HT-29 (cell line): ENCODE measurements at regions not wholly inside any gene's neighbourhood (a gene's known extent, or its start where the extent isn't known, plus 50 kb on each side); places are given as distances from the start of the nearest gene placed in this dataset.

Experiments
- DNase-seq: peaks from one replicate; pipeline ENCODE4 v3.0.0-alpha.2; 2015; ENCODE audit warnings: low spot score

DNA sequence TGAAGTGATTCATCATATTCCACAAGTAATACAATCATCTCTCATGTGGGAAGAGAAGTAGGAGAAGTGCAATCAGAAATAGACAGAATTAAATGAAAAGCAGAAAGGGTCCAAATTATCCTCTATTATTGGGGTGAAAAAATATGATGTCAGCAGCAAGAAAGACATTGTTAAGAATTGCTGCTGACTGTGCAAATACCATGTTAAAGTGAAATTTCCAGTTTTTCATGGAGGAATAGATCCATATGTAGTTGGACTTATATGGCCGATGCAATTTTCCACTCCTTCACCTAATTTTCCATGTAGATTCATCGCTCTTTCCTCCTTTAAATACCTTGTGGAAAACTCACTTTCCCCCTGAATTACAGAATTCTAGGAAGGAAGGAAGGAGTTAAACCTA lies 819.8 kb downstream of the GATA3 start:
- DNase-seq, result no peak

DNA sequence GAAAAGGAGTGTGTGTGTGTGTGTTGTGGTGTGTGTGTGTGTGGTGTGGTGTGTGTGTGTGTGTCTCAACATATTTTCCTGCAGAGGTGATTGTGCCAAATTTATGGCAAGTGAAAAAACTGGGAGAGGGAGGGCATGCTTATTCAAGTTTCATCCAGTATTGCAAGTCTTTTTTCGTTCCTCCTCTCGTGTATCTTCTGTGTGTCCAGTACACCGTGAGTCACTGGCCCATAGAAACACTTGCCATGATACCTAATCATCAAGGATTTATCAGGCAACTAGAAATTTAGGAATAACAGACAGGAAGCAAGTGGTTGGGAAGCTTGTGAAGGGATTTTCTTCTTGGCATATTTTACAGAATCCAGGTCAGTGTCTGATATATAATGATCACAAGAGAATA lies 820.5 kb downstream of the GATA3 start:
- DNase-seq, result no peak

DNA sequence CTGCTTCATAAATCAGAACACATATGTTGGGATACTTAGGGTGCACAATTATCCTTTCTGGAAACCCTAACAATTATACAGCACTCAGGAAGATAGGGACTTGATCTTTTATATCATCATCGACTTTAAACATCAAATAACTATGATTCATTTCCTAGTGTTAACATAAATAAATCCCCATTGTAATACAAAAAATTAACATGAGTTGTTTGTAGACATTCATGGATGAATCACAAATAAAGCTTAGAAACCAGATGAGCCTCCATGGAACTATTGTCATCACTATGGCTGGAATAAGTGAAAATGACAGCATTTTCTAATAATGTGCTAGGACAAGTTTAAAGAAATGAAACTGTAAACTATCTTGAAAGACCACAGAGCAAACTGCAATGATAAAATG lies 821.7 kb downstream of the GATA3 start:
- DNase-seq, result no peak

DNA sequence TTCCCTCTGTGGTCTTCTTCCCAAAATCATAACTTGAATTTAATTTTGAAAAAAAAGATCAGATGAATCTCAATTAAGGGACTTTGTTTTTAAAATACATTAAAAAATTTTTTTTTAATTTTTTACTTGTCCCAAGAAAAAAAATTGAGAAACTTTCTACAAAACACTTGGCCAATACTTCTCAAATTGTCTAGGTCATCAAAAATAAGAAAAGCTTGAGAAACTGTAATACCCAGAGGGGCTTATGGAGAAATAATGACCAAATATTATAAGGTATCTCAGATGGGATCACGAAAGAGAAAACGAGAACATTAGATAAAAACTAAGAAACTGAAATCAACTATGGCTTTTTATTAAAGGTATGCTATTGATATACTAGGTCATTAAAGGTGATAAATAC lies 835.0 kb downstream of the GATA3 start:
- no peak for DNase-seq

DNA sequence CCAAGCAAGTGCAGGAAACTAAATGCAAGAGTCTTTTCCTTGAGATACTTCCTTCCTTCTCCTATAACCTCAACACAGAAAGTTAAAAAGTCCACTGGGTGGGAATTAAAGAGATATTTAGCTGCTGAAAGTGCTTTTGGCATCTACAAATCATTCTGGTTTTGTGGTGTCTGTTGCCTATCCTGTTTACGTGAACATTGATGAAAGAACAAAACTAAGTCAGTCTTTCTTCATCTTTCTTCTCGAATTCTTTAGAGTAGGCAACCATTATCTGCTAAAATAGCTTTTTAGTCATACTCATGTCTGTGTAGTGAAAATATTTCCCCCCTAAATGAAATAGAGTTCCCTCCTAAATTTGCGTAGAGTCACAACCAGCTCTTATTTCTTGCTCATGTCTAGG lies 838.6 kb downstream of the GATA3 start:
- no peak for DNase-seq

DNA sequence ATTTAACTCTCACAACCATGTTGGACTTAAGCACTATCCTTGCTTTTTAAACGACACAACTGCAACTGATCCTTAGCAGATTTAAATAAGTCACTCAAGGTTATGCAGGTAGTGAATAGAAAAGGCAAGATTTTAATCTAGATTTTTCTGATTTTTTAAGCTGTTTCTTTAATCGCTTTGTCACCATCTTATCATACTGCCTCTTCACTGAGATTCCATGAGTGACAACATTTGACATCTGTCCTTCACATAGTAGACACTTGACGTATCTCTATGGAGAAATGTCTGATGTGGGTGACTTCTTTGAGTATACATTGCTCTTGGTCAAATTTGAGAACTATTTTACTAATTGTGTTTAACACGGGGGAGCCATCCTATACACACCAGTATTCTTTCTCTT lies 839.7 kb downstream of the GATA3 start:
- DNase-seq, result no peak

DNA sequence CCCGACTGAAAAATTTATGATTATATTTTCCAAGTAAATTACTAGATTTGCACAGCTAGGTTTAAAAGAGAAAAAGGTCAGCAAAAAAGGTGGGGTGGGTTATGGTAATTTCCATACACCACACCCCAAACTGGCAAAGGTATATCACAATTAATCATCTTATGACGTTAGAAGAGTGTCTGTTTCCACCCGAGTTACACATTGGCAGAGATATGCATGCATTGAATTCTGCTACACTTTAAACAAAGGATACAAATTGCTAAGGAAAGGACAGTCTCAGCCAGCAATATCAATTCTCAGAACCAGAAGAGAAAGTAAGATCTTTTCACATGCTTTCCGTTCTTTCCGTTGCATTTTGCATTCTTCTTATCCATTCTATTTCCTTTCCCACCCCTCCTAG lies 843.3 kb downstream of the GATA3 start:
- DNase-seq, result no peak

DNA sequence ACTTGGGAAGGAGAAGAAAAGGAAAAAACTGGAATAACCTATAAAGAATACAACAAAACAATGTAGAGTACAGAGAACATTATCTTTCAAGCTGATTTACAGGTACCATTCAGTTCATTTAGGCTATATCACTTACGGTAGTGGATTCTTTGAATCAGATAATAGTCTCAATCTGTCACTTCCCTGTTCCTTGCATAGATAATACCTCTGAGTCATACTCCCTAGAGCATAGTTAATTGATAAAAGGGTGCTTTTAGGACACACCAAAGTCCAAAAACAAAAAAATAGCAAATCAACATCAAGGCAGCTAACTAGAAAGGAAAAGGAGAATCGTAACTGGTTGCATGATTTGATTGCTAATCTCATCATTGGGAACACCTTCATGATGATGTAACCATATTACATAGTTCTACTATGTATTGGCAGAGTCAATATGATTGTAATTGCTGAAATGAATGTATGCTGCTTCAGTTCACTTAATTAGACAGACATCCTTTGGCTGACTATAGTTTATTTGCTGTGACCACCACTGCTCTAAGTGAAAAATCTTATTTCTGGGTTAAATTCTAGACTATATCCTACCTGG lies 844.4 kb downstream of the GATA3 start:
- DNase-seq, result no peak

DNA sequence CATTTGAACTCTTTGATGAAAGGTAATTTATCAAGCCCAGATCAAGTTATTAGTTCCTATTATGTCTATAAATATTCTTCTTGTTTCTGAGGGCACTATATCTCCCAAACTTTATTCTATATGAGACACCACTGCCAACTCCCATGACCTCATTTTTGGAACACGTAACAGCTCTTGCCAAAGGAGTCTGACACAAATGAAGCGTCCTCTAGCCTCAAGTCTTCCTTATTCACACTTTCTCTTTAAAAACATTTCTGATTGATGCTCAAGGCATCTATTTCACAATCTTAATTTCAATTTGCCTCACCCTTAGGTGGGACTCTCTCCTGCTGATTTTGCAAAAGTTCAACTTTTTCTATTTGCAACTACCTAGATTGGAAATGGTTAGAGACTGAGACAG lies 848.4 kb downstream of the GATA3 start:
- no peak for DNase-seq

DNA sequence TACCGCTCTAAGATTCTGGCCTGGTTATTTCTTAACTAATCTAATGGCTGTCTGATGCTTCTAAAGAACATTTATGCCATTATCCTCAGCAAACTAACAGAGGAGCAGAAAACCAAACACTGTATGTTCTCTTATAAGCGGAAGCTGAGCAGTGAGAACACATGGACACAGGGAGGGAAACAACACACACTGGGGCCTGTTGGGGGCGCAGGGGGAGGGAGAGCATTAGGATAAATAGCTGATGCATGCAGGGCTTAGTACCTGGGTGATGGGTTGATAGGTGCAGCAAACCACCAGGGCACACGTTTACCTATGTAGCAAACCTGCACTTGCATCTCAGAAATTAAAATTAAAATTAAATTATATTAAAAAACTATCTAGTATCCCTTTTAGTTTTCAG lies 853.5 kb downstream of the GATA3 start:
- no peak for DNase-seq

DNA sequence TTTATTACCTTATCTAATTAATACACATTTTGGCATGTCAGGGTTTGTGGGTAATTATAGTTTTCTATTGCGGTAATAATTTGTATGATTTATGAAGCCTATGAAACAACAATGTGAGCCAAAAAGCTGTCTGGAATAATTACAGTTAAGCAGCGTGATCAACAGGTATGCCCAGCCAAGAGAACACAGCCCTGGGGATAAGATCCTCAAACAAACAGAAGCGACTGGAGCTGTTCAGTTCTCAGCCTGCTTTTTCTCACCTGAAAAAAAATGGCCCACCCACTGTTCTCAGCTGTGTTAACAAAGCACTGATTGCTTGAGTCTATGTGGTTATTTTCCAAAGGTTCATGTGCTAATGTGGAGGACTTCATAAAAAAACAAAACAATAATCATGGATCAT lies 855.8 kb downstream of the GATA3 start:
- DNase-seq, result no peak

DNA sequence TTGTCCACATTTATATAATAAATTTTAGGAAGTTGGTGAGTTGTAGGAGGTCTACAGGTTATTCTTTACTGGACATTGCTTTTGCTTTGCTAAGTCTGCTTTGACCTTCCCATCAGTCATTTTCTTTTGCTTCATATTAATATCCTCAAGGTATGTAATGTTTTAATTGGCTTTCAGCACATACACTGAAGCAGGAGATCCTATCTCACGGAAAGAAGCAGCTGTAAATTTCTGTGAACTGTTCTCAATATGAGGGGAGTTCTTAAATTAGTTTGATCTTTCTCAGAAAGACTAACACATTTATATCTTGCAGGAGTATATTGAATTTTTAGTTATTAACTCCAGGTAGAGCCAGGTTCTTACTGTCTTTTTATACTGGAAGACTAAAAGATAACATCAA lies 856.5 kb downstream of the GATA3 start:
- DNase-seq, result no peak

DNA sequence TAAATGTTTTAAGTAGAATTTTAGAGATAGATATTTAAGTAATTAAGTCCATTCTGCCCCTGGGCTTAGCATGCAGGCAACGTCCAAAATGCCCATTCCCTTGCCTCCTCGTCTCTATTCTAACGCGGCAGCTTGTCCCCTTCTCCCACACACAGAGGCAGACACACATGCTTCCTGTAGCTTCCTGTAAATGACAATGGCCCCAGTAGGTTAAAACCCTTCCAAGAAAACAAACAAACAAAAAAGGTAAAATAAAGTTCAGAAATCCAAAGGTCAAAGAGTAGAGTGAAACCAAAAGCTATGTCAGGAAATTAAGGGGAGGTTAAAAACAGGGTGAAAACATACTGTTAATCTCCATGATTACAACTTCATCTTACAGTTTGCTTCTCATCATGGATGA lies 857.6 kb downstream of the GATA3 start:
- DNase-seq, result no peak

DNA sequence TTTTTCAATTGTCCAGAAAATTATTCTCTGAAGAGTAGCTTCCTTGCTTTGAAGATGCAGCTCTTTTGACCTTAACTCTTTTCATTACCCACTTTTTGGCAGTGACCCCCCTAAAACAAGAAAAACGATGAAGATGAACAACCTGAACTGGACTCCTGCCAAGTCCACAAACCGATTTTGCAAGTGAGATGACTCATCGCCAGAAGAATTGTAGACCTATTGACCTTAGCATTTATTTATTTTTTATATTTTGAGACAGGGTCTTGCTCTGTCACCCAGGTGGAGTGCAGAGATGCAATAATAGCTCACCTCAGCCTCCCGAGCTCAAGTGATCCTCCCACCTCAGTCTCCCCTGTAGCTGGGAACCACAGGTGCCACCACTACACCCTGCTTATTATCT lies 859.2 kb downstream of the GATA3 start:
- peak; percentile 64 for DNase-seq

DNA sequence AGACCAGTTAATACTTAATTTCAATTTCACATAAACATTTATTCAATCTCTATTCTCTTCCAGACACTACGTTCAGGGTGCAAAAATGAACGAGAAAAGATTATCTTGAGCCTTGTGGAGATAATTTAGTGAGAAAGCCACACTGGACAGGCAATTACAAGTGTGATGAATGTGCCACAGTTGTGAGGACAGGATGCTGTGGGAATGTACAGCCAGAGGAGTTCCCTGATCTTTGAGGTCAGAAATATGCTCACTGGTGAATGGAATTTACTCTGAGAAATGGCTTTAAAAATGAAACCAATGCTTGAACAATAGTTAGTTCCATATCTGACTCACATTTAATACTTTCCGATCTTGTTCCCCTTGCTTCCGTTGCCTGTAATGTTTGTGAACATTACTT lies 864.8 kb downstream of the GATA3 start:
- no peak for DNase-seq

DNA sequence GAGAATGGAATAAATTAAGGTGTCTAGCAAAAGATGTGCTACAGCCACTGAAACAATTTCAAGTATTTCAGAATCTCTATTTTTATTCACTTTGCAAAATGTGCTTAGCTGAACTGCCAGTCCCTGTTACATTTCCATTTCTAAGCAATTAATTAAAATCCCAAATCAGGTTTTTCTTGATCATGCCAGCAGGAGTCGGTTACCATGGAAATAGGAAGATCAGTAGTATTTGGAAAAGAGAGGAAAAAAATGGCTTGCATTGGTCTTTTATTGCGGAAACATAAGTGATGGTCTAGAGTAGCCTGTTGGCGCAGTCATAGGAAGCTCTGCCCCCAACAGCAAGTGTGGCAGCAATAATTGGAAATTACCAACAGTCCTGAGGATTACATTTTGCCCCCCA lies 867.1 kb downstream of the GATA3 start:
- no peak for DNase-seq

DNA sequence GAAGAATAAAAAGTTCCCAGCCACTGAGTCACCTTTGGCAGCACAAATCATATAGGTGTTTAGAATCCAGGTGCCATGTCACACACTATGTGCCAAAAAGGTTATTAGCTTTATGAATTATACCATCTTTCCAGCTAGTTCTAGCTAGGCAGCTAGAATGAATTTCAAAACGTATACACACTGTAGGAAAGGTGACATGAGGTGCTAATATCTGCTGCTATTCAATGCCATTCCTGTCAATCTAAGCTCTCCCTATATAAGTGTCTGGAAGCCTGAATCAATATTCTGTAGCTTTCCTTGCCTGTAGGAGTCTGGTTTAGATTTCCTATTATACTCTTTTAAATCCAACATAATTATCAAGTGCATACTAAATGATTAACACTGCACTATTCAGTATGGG lies 868.6 kb downstream of the GATA3 start:
- DNase-seq, result no peak

DNA sequence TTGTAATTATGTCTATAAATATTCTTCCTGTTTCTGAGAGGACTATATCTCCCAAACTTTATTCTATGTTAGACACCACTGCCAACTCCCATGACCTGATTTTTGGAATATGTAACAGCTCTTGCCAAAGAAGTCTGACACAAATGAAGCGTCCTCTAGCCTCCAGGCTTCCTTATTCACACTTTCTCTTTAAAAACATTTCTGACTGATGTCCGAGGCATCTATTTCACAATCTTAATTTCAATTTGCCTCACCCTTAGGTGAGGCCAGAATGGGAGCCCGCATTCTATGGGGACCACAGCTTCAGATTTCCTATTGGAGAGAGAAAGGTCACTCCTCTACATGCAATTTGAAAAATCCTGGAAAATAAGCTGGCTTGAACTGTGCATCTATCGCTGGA lies 873.2 kb downstream of the GATA3 start:
- no peak for DNase-seq

DNA sequence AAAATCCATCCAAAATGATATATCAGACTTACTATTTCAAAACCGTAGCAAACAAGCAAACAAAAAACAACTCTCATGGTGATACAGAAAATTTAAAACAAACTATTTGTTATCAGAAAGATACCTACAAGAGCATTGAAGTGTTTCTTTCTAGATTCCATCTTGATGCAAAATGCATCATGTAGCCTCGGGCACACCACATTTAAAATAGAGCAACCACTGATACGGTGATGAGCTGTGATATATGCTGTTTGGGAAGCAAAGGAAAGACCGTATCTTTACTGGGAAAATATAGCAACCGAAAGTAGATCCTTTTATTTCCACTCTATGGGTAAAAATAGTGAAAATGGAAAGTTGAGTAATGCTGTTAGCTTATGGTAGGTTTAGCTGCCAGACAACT lies 892.0 kb downstream of the GATA3 start:
- no peak for DNase-seq

DNA sequence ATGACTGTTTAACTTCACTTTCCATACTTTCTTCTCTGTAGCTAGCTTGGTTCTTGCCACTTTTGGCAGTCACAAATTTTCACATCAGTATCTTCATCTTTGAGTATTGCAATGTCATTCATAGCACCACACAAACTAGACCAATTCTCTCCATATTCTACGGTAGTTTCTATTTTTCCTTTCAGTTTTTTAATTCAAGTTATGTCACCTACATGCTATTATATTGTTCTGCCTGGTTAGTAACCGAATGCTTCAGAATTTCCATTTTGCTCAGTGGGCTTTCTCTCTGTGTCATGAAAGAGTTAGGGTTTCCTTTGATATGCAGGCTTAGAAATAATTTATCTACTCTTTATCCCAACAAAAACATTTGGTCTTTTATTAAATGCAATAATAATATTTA lies 896.5 kb downstream of the GATA3 start:
- DNase-seq, result no peak

DNA sequence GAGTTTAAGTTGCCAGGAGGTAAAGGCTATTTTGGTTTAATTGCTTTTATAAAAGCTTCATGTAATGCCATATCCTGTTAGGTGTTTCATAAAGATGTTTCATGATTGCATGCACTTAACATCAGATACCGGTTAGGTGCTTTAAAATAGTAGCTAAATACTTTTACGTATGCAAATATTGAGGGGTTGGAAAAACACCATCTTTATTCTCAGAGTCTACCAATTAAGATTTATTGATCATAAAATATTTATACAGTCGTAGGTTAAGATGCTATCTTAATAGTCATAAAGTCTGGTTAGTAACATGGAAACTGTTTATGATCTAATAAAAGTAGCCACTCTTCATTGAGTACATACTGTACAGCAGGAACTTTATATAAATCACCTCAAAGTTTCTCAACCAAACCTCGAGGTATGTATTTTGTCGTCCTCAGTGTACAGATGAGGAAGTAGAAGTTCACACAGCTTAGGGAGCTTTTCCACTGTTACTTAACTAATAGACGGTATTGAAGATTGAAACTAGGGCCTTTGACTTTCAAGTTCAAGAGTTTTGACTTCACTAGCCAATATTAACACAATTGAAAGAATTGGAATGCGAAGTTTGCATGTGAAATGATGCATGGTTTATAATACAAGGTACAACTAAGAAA lies 897.1 kb downstream of the GATA3 start:
- DNase-seq, result peak; percentile 62

DNA sequence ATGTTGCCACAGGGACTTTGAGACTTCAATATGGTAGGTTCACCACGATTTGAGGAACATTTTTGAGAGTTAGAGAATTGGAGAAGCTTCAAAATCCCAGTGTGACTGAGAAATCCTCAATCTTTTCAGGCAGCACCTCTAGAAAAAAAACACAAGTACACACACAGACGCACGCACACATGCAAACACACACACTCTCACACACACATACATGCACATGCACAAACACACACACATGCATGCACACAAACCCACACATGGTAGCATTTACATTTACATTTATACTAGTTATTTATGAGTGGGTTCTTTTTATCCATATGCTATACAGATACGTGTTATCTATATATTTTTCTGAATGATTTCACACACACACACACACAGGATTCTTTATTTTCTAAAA lies 901.9 kb downstream of the GATA3 start:
- DNase-seq, result no peak

DNA sequence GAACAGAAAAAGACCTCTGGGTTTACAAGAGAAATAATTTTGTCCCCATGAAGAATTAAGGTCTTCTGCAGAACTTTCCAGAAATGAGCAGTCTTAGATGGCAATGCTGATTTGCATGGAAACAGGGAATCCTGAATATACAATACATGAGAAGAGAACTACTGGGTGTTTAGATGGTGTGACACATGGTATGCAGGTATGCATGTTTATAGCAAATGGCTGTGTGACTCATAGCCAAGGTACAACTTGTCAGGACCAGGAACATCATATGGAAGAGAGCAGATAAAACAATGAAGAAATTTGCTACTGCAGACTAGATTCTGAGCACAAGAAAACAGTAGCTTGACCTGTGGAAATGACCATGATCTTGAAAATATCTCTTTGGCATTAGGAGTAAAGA lies 907.8 kb downstream of the GATA3 start:
- no peak for DNase-seq

DNA sequence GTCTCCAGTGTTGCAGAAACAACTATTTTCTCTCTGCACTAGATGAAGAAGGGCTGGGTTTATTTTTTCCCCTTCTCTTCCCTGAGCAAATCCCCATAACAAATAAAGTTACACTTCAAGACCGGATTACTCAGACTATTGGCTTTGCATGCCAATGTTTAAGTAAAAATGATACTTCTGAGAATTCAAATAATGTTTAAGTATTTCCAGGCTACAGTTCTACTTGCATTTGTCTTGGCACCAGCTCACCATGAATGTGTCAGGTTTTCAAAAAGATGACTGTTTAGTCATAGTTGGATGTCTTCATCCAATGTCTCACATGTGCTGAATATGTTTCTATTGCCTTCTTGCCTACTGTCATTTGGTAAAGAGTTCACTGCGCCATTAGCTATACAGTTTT lies 912.6 kb downstream of the GATA3 start:
- no peak for DNase-seq
